OCI-LY7 (cell line): ENCODE measurements at regions not wholly inside any gene's neighbourhood (a gene's known extent, or its start where the extent isn't known, plus 50 kb on each side); places are given as distances from the start of the nearest gene placed in this dataset.
A peak's percentile ranks its signal among the peaks of the same experiment; 100 is the strongest.

Experiments used
- CTCF ChIP-seq: fragments of 200-600 bp; sonication (generic); conservative IDR thresholded peaks from 2 replicates; pipeline ENCODE4 v1.5.1; 2014; ENCODE audit warnings: mild to moderate bottlenecking, antibody characterized with exemption, low read length, moderate library complexity, mixed read lengths
- EZH2phosphoT487 ChIP-seq: fragments of 200-600 bp; sonication (generic); IDR thresholded peaks from 2 replicates; pipeline ENCODE4 v1.6.1; 2018; ENCODE audit warnings: low read depth, borderline replicate concordance, mild to moderate bottlenecking, mixed run types, antibody characterized with exemption, low read length, moderate library complexity, mixed read lengths

- TF ChIP-seq CTCF, result peak; percentile 50
- no peak for TF ChIP-seq EZH2phosphoT487
Measured at GRCh38 chr17:33642002-33642401, 348.9 kb upstream of the ASIC2 start.
